Sigmoid colon (tissue), 4 donors: ENCODE measurements at regions not wholly inside any gene's neighbourhood (a gene's known extent, or its start where the extent isn't known, plus 50 kb on each side); places are given as distances from the start of the nearest gene placed in this dataset.

Experiments used
- POLR2A ChIP-seq, 2 donors: fragments of 450-650 bp; IDR thresholded peaks; one replicate each; pipeline ENCODE4 v1.6.1; 2016; ENCODE audit warnings: antibody characterized with exemption in 2 of 2, mild to moderate bottlenecking in 2 of 2, moderate library complexity in 2 of 2
- POLR2AphosphoS5 ChIP-seq, 4 donors: sonication (generic); formaldehyde crosslinking; IDR thresholded peaks; one replicate each; pipeline ENCODE4 v1.6.1; 2017; ENCODE audit warnings: antibody characterized with exemption in 4 of 4
- TF ChIP-seq, protein P1 (sequence below), 4 experiments: fragments of 450-650 bp in 3 of 4; fragments of 200-600 bp in 1 of 4; IDR thresholded peaks; one replicate each; pipeline ENCODE4 v1.5.1; 2016 to 2019; ENCODE audit warnings: antibody characterized with exemption in 4 of 4, mild to moderate bottlenecking in 3 of 4, moderate library complexity in 2 of 4

DNA sequence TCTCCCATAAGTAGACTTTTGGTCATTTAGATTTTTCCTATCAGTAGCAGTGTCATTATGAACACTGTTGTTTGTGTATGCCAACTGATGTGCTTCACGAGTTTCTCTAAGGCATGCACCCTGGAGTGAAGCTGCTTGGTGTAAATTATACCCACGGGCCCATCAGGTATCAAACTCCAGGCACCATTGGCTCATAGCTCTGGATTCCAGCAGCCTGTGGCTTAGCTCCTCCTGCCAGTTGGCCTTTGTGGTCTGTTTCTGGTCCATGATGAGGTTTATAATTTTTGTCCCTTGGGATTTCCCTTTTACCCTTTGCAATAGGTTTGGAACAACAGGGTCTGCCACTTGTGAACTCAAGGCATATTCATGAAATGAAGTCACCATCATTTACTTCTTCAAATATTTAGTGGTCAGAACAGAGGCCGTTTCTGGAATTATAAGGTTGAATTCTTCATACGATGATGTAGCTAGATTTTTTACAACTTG lies 350.5 kb downstream of the PRL start:
- TF ChIP-seq, protein P1, sequence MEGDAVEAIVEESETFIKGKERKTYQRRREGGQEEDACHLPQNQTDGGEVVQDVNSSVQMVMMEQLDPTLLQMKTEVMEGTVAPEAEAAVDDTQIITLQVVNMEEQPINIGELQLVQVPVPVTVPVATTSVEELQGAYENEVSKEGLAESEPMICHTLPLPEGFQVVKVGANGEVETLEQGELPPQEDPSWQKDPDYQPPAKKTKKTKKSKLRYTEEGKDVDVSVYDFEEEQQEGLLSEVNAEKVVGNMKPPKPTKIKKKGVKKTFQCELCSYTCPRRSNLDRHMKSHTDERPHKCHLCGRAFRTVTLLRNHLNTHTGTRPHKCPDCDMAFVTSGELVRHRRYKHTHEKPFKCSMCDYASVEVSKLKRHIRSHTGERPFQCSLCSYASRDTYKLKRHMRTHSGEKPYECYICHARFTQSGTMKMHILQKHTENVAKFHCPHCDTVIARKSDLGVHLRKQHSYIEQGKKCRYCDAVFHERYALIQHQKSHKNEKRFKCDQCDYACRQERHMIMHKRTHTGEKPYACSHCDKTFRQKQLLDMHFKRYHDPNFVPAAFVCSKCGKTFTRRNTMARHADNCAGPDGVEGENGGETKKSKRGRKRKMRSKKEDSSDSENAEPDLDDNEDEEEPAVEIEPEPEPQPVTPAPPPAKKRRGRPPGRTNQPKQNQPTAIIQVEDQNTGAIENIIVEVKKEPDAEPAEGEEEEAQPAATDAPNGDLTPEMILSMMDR (IDR thresholded peaks at IDR 0.05) = no peak
- TF ChIP-seq POLR2A (IDR thresholded peaks at IDR 0.05) (no peak), POLR2AphosphoS5 (IDR thresholded peaks at IDR 0.05) (no peak)
